Muscle of arm (tissue), 1 donor: ENCODE measurements at regions not wholly inside any gene's neighbourhood (a gene's known extent, or its start where the extent isn't known, plus 50 kb on each side); places are given as distances from the start of the nearest gene placed in this dataset.
"Not testable (repeated sequence)": the region's sequence is repeated elsewhere in the genome, so short reads cannot be mapped to it uniquely, and the experiment has no call there.

ENCODE experiments used
- DNase-seq: peaks from one replicate; pipeline ENCODE4 v3.0.0-alpha.2; 2013

- DNase-seq = peak; percentile 71
These were observed 115.9 kb upstream of the EEPD1 start for GRCh38 chr7:36037121-36037662.

GRCh38 chr7:36038063-36038721 is 114.9 kb upstream of the EEPD1 start:
- DNase-seq = no peak

GRCh38 chr7:36039243-36039642 is 113.8 kb upstream of the EEPD1 start:
- DNase-seq = no peak

- DNase-seq = no peak
These were observed 113.4 kb upstream of the EEPD1 start for GRCh38 chr7:36039671-36040070.

- DNase-seq = no peak
These were observed 112.4 kb upstream of the EEPD1 start for GRCh38 chr7:36040679-36041078.

- no peak for DNase-seq
These were observed 108.8 kb upstream of the EEPD1 start for GRCh38 chr7:36044101-36044892.

GRCh38 chr7:36045326-36045725 is 107.7 kb upstream of the EEPD1 start:
- no peak for DNase-seq

- DNase-seq = no peak
These were observed 107.2 kb upstream of the EEPD1 start for GRCh38 chr7:36045830-36046341.

GRCh38 chr7:36047091-36047658 is 105.9 kb upstream of the EEPD1 start:
- no peak for DNase-seq

GRCh38 chr7:36048141-36048901 is 104.7 kb upstream of the EEPD1 start:
- DNase-seq = no peak

GRCh38 chr7:36048902-36049240 is 104.2 kb upstream of the EEPD1 start:
- no peak for DNase-seq

- no peak for DNase-seq
These were observed 101.6 kb upstream of the EEPD1 start for GRCh38 chr7:36051501-36051900.

GRCh38 chr7:36053589-36053988 is 99.5 kb upstream of the EEPD1 start:
- no peak for DNase-seq

- no peak for DNase-seq
These were observed 98.4 kb upstream of the EEPD1 start for GRCh38 chr7:36054637-36055036.

- no peak for DNase-seq
These were observed 97.8 kb upstream of the EEPD1 start for GRCh38 chr7:36055207-36055606.

- no peak for DNase-seq
These were observed 95.7 kb upstream of the EEPD1 start for GRCh38 chr7:36057323-36057722.

- DNase-seq = no peak
These were observed 94.9 kb upstream of the EEPD1 start for GRCh38 chr7:36058020-36058592.

GRCh38 chr7:36060388-36060787 is 92.7 kb upstream of the EEPD1 start:
- not testable (repeated sequence) for DNase-seq

GRCh38 chr7:36062154-36062815 is 90.8 kb upstream of the EEPD1 start:
- no peak for DNase-seq

GRCh38 chr7:36064676-36065075 is 88.4 kb upstream of the EEPD1 start:
- no peak for DNase-seq
